ENCODE measurements at regions not wholly inside any gene's neighbourhood (a gene's known extent, or its start where the extent isn't known, plus 50 kb on each side); places are given as distances from the start of the nearest gene placed in this dataset.

DNA sequence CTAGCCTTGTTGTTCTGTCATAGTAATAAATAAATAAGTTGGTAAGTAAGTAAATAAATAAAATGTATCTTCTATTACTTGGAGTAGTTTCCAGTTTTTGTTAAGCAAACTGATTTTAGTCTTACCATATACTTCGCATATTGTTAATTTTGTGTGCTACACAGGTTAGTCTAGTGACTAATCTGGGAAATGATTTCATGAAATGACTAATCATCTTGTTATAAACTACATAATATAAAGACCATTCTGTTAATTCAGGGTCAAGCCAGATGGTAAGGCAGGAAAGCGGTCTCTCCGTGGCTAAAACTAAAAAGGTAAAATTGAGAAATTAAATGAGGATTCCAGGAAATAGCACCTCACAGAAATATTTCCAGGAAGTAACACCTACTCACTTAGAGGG lies 58.5 kb upstream of the FOXP2 start:
- Mint-ChIP-seq H3K27me3 (ENCODE audit: insufficient read depth, unreplicated experiment) (peaks cover 2% of the 10 kb centered on the region), H3K9me3 (ENCODE audit: unreplicated experiment) (peaks cover 9% of the 10 kb centered on the region), H3K4me1 (ENCODE audit: low read depth, unreplicated experiment) (no peaks in the 10 kb centered on the region), H3K4me3 (ENCODE audit: unreplicated experiment) (no peak overlapping the region), H3K36me3 (ENCODE audit: insufficient read depth, unreplicated experiment) (no peaks in the 10 kb centered on the region), H3K27ac (ENCODE audit: unreplicated experiment) (no peak overlapping the region)
- BruUV-seq (replicated peaks), result no TSS peak
- TF ChIP-seq, protein P1, sequence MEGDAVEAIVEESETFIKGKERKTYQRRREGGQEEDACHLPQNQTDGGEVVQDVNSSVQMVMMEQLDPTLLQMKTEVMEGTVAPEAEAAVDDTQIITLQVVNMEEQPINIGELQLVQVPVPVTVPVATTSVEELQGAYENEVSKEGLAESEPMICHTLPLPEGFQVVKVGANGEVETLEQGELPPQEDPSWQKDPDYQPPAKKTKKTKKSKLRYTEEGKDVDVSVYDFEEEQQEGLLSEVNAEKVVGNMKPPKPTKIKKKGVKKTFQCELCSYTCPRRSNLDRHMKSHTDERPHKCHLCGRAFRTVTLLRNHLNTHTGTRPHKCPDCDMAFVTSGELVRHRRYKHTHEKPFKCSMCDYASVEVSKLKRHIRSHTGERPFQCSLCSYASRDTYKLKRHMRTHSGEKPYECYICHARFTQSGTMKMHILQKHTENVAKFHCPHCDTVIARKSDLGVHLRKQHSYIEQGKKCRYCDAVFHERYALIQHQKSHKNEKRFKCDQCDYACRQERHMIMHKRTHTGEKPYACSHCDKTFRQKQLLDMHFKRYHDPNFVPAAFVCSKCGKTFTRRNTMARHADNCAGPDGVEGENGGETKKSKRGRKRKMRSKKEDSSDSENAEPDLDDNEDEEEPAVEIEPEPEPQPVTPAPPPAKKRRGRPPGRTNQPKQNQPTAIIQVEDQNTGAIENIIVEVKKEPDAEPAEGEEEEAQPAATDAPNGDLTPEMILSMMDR (IDR thresholded peaks at IDR 0.05; ENCODE audit: insufficient read depth in 1 of 2, low read depth in 1 of 2, low read length in 1 of 2, severe bottlenecking in 1 of 2, unreplicated experiment in 1 of 2), result no peak
- no peak for DNase-seq
- H3K27me3 ChIP-seq (replicated peaks; ENCODE audit: control insufficient read depth, insufficient read depth, low read length), result no peaks in the 10 kb centered on the region
- no peaks in the 10 kb centered on the region for H3K4me1 ChIP-seq
- ChIA-PET POLR2A (no interaction called here), CTCF (no interaction called here)
- H3K4me3 ChIP-seq (ENCODE audit: low read depth, low read length), result no peak overlapping the region
- no peaks in the 10 kb centered on the region for H3K36me3 ChIP-seq (ENCODE audit: control insufficient read depth, insufficient read depth, low read length)
- no peaks in the 10 kb centered on the region for H3K9me3 ChIP-seq
- intact Hi-C loops (cut with micrococcal nuclease; ENCODE audit: unreplicated experiment), result no loop called here

DNA sequence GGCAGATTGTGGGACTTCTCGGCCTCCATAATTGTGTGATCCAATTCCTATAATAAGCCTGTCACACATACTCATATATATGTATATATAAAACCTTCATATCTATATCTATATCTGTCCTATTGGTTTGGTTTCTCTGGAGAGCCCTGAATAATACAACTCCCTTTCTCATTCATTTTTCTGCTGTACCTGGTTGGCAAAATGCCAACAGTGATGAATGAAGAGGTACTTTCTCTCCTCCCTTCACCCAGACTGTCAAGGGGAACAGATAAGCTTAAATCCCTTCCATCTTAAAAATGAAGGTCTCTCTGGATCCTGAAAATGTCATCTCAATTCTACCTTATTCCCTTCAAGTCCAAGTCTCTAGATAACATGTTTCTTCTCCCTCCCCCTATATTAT lies 60.3 kb upstream of the FOXP2 start:
- no peaks in the 10 kb centered on the region for H3K36me3 Mint-ChIP-seq (ENCODE audit: insufficient read depth, unreplicated experiment)
- CTCF ChIA-PET, result no interaction called here
- Histone ChIP-seq H3K9me3 (no peaks in the 10 kb centered on the region), H3K36me3 (ENCODE audit: control insufficient read depth, insufficient read depth, low read length) (no peaks in the 10 kb centered on the region), H3K4me3 (ENCODE audit: low read depth, low read length) (no peak overlapping the region), H3K4me1 (no peaks in the 10 kb centered on the region), H3K27me3 (replicated peaks; ENCODE audit: control insufficient read depth, insufficient read depth, low read length) (no peaks in the 10 kb centered on the region)
- no peak overlapping the region for H3K27ac Mint-ChIP-seq (ENCODE audit: unreplicated experiment)
- intact Hi-C loops (cut with micrococcal nuclease; ENCODE audit: unreplicated experiment), result no loop called here
- no peaks in the 10 kb centered on the region for H3K9me3 Mint-ChIP-seq (ENCODE audit: unreplicated experiment)
- no peaks in the 10 kb centered on the region for H3K4me1 Mint-ChIP-seq (ENCODE audit: low read depth, unreplicated experiment)
- POLR2A ChIA-PET, result no interaction called here
- TF ChIP-seq, protein P1 (IDR thresholded peaks at IDR 0.05; ENCODE audit: insufficient read depth in 1 of 2, low read depth in 1 of 2, low read length in 1 of 2, severe bottlenecking in 1 of 2, unreplicated experiment in 1 of 2), result no peak
- H3K4me3 Mint-ChIP-seq (ENCODE audit: unreplicated experiment), result no peak overlapping the region
- BruUV-seq (replicated peaks), result no TSS peak
- peaks cover 5% of the 10 kb centered on the region for H3K27me3 Mint-ChIP-seq (ENCODE audit: insufficient read depth, unreplicated experiment)
- DNase-seq, result no peak

GRCh38 chr7:114345494-114345893 lies 69.1 kb upstream of the FOXP2 start:
- CTCF ChIA-PET, result no interaction called here
- Histone ChIP-seq H3K4me3 (ENCODE audit: low read depth, low read length) (no peak overlapping the region), H3K4me1 (no peaks in the 10 kb centered on the region), H3K36me3 (ENCODE audit: control insufficient read depth, insufficient read depth, low read length) (no peaks in the 10 kb centered on the region), H3K27me3 (replicated peaks; ENCODE audit: control insufficient read depth, insufficient read depth, low read length) (no peaks in the 10 kb centered on the region), H3K9me3 (no peaks in the 10 kb centered on the region)
- Mint-ChIP-seq H3K4me1 (ENCODE audit: low read depth, unreplicated experiment) (no peaks in the 10 kb centered on the region), H3K27me3 (ENCODE audit: insufficient read depth, unreplicated experiment) (peaks cover 3% of the 10 kb centered on the region), H3K9me3 (ENCODE audit: unreplicated experiment) (no peaks in the 10 kb centered on the region), H3K36me3 (ENCODE audit: insufficient read depth, unreplicated experiment) (no peaks in the 10 kb centered on the region), H3K4me3 (ENCODE audit: unreplicated experiment) (no peak overlapping the region), H3K27ac (ENCODE audit: unreplicated experiment) (no peak overlapping the region)
- TF ChIP-seq, protein P1 (IDR thresholded peaks at IDR 0.05; ENCODE audit: insufficient read depth in 1 of 2, low read depth in 1 of 2, low read length in 1 of 2, severe bottlenecking in 1 of 2, unreplicated experiment in 1 of 2), result no peak
- no peak for DNase-seq
- BruUV-seq (replicated peaks), result no TSS peak
- POLR2A ChIA-PET, result no interaction called here
- intact Hi-C loops (cut with micrococcal nuclease; ENCODE audit: unreplicated experiment), result no loop called here

Measured in Caco-2 (cell line).